ENCODE measurements at regions not wholly inside any gene's neighbourhood (a gene's known extent, or its start where the extent isn't known, plus 50 kb on each side); places are given as distances from the start of the nearest gene placed in this dataset.

GRCh38 chr18:38635709-38636430 lies 1070.3 kb upstream of the CELF4 start:
- Mint-ChIP-seq H3K36me3 (ENCODE audit: low read depth) (no peaks in the 10 kb centered on the region), H3K27ac (no peak overlapping the region), H3K9me3 (peaks cover 11% of the 10 kb centered on the region), H3K27me3 (ENCODE audit: low read depth) (no peaks in the 10 kb centered on the region), H3K4me3 (no peak overlapping the region), H3K4me1 (ENCODE audit: low read depth) (no peaks in the 10 kb centered on the region)

DNA sequence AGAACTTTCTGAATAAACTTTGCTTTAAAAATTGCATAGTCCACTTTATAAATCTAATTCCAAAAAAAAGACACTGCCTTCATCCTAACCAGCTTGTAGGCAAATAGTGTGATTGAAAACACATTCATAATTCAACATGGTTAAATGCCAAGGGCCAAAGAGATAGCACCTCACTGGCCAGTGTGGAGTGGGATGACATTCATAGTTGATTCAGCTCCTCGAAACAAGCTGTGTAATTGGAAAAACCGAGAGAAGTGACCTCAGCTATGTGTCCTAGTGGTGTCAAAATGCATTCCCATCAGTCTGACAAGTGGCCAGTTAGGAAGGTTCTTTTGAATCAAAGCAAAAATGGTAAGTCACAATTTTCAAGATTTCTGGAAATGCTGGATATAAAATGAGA lies 1068.5 kb upstream of the CELF4 start:
- Mint-ChIP-seq H3K4me3 (no peak overlapping the region), H3K27me3 (ENCODE audit: low read depth) (no peaks in the 10 kb centered on the region)

GRCh38 chr18:38633333-38633732 lies 1067.7 kb upstream of the CELF4 start:
- no peak overlapping the region for H3K4me3 Mint-ChIP-seq
- H3K27ac Mint-ChIP-seq, result no peak overlapping the region
- no peaks in the 10 kb centered on the region for H3K36me3 Mint-ChIP-seq (ENCODE audit: low read depth)
- H3K9me3 Mint-ChIP-seq, result peaks cover 3% of the 10 kb centered on the region
- no peaks in the 10 kb centered on the region for H3K27me3 Mint-ChIP-seq (ENCODE audit: low read depth)
- no peaks in the 10 kb centered on the region for H3K4me1 Mint-ChIP-seq (ENCODE audit: low read depth)

More for the DNA sequence above, 1068.5 kb upstream of the CELF4 start:
- no peak overlapping the region for H3K27ac Mint-ChIP-seq
- no peaks in the 10 kb centered on the region for H3K4me1 Mint-ChIP-seq (ENCODE audit: low read depth)
- no peaks in the 10 kb centered on the region for H3K36me3 Mint-ChIP-seq (ENCODE audit: low read depth)
- H3K9me3 Mint-ChIP-seq, result peaks cover 6% of the 10 kb centered on the region

GRCh38 chr18:38619129-38619528 lies 1053.5 kb upstream of the CELF4 start:
- Mint-ChIP-seq H3K9me3 (no peaks in the 10 kb centered on the region), H3K27me3 (ENCODE audit: low read depth) (no peaks in the 10 kb centered on the region), H3K4me3 (no peak overlapping the region), H3K36me3 (ENCODE audit: low read depth) (no peaks in the 10 kb centered on the region), H3K4me1 (ENCODE audit: low read depth) (no peaks in the 10 kb centered on the region), H3K27ac (no peak overlapping the region)

GRCh38 chr18:38616306-38616705 lies 1050.7 kb upstream of the CELF4 start:
- Mint-ChIP-seq H3K27ac (no peak overlapping the region), H3K27me3 (ENCODE audit: low read depth) (no peaks in the 10 kb centered on the region), H3K4me3 (no peak overlapping the region), H3K36me3 (ENCODE audit: low read depth) (no peaks in the 10 kb centered on the region), H3K4me1 (ENCODE audit: low read depth) (peaks cover 1% of the 10 kb centered on the region), H3K9me3 (no peaks in the 10 kb centered on the region)

GRCh38 chr18:38612904-38613303 lies 1047.3 kb upstream of the CELF4 start:
- no peaks in the 10 kb centered on the region for H3K27me3 Mint-ChIP-seq (ENCODE audit: low read depth)
- H3K27ac Mint-ChIP-seq, result no peak overlapping the region
- H3K4me1 Mint-ChIP-seq (ENCODE audit: low read depth), result peaks cover 5% of the 10 kb centered on the region
- H3K36me3 Mint-ChIP-seq (ENCODE audit: low read depth), result no peaks in the 10 kb centered on the region
- H3K9me3 Mint-ChIP-seq, result no peaks in the 10 kb centered on the region
- no peak overlapping the region for H3K4me3 Mint-ChIP-seq

GRCh38 chr18:38611036-38611964 lies 1045.7 kb upstream of the CELF4 start:
- no peaks in the 10 kb centered on the region for H3K9me3 Mint-ChIP-seq
- no peak overlapping the region for H3K4me3 Mint-ChIP-seq

DNA sequence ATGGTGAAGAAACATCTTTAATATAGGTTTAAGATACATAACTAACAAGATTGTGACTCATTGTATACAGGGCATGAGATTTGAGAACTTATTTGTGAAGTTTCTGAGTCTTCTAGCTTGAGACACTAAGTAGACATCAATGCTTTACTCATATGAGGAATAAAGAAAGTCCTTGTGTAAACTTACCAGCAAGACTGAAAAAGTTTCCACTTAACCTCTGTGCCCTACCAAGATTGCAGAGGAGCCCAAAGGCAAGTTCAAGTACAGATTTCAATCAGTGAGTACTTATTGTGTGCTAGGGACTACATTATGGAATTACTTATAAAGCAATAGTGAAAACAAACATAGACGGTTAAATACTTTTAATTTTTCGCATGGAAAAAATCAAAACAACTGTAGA lies 1041.2 kb upstream of the CELF4 start:
- H3K4me3 Mint-ChIP-seq, result no peak overlapping the region

More at GRCh38 chr18:38611036-38611964, 1045.7 kb upstream of the CELF4 start:
- H3K4me1 Mint-ChIP-seq (ENCODE audit: low read depth), result peaks cover 5% of the 10 kb centered on the region
- H3K27ac Mint-ChIP-seq, result no peak overlapping the region
- H3K36me3 Mint-ChIP-seq (ENCODE audit: low read depth), result no peaks in the 10 kb centered on the region
- H3K27me3 Mint-ChIP-seq (ENCODE audit: low read depth), result no peaks in the 10 kb centered on the region

GRCh38 chr18:38602341-38602740 lies 1036.7 kb upstream of the CELF4 start:
- Mint-ChIP-seq H3K36me3 (ENCODE audit: low read depth) (no peaks in the 10 kb centered on the region), H3K4me1 (ENCODE audit: low read depth) (no peaks in the 10 kb centered on the region), H3K27me3 (ENCODE audit: low read depth) (no peaks in the 10 kb centered on the region), H3K4me3 (no peak overlapping the region), H3K9me3 (no peaks in the 10 kb centered on the region), H3K27ac (no peak overlapping the region)

More for the DNA sequence above, 1041.2 kb upstream of the CELF4 start:
- Mint-ChIP-seq H3K9me3 (no peaks in the 10 kb centered on the region), H3K36me3 (ENCODE audit: low read depth) (no peaks in the 10 kb centered on the region), H3K4me1 (ENCODE audit: low read depth) (peaks cover 5% of the 10 kb centered on the region), H3K27ac (no peak overlapping the region), H3K27me3 (ENCODE audit: low read depth) (no peaks in the 10 kb centered on the region)

GRCh38 chr18:38587571-38587970 lies 1022.0 kb upstream of the CELF4 start:
- Mint-ChIP-seq H3K36me3 (ENCODE audit: low read depth) (no peaks in the 10 kb centered on the region), H3K27me3 (ENCODE audit: low read depth) (no peaks in the 10 kb centered on the region), H3K4me3 (no peak overlapping the region), H3K27ac (no peak overlapping the region), H3K9me3 (no peaks in the 10 kb centered on the region), H3K4me1 (ENCODE audit: low read depth) (no peaks in the 10 kb centered on the region)

DNA sequence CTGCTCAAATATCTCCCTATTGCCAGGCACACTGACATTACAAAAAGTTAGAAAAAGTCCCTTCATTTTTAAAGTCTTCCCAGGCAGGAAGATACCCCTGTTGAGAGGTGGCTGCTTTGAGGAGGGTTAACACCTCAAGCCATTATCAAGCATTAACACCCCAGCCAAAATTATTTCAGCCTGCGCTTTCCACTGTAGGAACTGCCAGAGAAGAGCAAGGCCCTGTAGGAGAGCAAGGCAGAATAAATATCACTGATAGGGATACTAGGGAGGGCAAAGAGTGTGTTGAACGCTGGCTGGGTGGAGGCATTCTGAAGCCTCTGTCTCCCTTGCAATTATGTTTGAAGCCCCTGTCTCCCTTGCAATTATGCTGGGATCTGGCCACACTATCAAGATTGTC lies 1020.7 kb upstream of the CELF4 start:
- Mint-ChIP-seq H3K4me1 (ENCODE audit: low read depth) (peaks cover 3% of the 10 kb centered on the region), H3K27ac (no peak overlapping the region), H3K27me3 (ENCODE audit: low read depth) (no peaks in the 10 kb centered on the region), H3K4me3 (no peak overlapping the region), H3K36me3 (ENCODE audit: low read depth) (no peaks in the 10 kb centered on the region), H3K9me3 (no peaks in the 10 kb centered on the region)

DNA sequence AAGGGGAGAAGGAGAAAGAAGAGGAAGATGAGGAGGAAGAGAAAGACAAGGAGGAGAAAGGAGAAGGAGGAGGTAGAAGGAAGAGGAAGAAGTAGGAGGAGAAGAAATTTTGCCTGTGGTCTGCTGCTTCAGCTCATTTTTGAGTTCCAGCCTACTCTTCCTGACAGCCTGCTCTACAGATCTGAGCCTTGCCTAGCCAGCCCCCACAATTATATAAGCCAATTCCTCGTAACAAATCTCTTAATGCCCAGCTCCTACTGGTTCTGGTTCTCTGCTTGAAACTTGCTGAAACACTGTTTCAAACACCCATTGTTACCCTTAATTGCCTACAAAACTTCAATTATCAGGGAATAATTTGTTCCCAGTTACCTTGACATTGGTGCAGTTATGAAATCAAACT lies 1014.2 kb upstream of the CELF4 start:
- H3K27ac Mint-ChIP-seq, result no peak overlapping the region
- no peak overlapping the region for H3K4me3 Mint-ChIP-seq
- H3K4me1 Mint-ChIP-seq (ENCODE audit: low read depth), result peaks cover 23% of the 10 kb centered on the region
- no peaks in the 10 kb centered on the region for H3K27me3 Mint-ChIP-seq (ENCODE audit: low read depth)
- peaks cover 2% of the 10 kb centered on the region for H3K36me3 Mint-ChIP-seq (ENCODE audit: low read depth)
- peaks cover 5% of the 10 kb centered on the region for H3K9me3 Mint-ChIP-seq

- H3K4me3 Mint-ChIP-seq, result no peak overlapping the region
- H3K27ac Mint-ChIP-seq, result no peak overlapping the region
- H3K27me3 Mint-ChIP-seq (ENCODE audit: low read depth), result no peaks in the 10 kb centered on the region
- peaks cover 2% of the 10 kb centered on the region for H3K36me3 Mint-ChIP-seq (ENCODE audit: low read depth)
- H3K4me1 Mint-ChIP-seq (ENCODE audit: low read depth), result peaks cover 23% of the 10 kb centered on the region
- H3K9me3 Mint-ChIP-seq, result peaks cover 5% of the 10 kb centered on the region
Measured at GRCh38 chr18:38576916-38577315, 1011.3 kb upstream of the CELF4 start.

GRCh38 chr18:38576349-38576748 lies 1010.8 kb upstream of the CELF4 start:
- Mint-ChIP-seq H3K36me3 (ENCODE audit: low read depth) (peaks cover 2% of the 10 kb centered on the region), H3K27me3 (ENCODE audit: low read depth) (no peaks in the 10 kb centered on the region), H3K9me3 (peaks cover 5% of the 10 kb centered on the region), H3K4me3 (peak overlapping the region; percentile 22), H3K27ac (peak overlapping the region; percentile 83), H3K4me1 (ENCODE audit: low read depth) (peaks cover 20% of the 10 kb centered on the region)

DNA sequence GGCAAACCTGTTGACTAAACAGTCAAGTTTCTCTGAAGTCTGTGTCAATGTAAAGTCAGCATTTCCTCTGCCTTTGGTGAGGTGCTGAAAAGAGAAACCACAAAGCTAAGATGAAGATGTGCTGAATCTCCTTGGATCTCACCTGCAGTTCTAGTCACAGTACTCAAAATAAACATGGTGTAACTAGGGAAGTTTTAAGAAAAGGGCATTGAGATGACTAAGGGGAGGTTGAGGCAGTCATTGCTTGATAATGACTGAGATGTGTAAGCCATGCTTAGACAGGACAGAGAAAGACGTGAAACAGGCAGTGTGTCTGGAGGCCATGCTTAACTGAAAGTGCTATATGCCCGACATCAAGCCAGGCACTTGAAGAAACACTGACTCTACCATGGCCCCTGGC lies 1010.0 kb upstream of the CELF4 start:
- Mint-ChIP-seq H3K4me1 (ENCODE audit: low read depth) (peaks cover 20% of the 10 kb centered on the region), H3K4me3 (peak overlapping the region; percentile 48), H3K9me3 (peaks cover 5% of the 10 kb centered on the region), H3K27ac (peak overlapping the region; percentile 83), H3K36me3 (ENCODE audit: low read depth) (peaks cover 2% of the 10 kb centered on the region), H3K27me3 (ENCODE audit: low read depth) (no peaks in the 10 kb centered on the region)

Measured in T-helper 1 cell treated with Interleukin-12 subunit alpha and Interleukin-12 subunit beta and Interleukin-4 antibody, amounts not matched to agents 30 μg/mL and 1 μg/mL, for 36 hours (primary cell).